CMK (cell line): ENCODE measurements at regions not wholly inside any gene's neighbourhood (a gene's known extent, or its start where the extent isn't known, plus 50 kb on each side); places are given as distances from the start of the nearest gene placed in this dataset.
"Not testable (repeated sequence)": the region's sequence is repeated elsewhere in the genome, so short reads cannot be mapped to it uniquely, and the experiment has no call there.

Source experiments
- DNase-seq: peaks from one replicate; pipeline ENCODE4 v3.0.0-alpha.2; 2010; ENCODE audit warnings: low read depth

DNA sequence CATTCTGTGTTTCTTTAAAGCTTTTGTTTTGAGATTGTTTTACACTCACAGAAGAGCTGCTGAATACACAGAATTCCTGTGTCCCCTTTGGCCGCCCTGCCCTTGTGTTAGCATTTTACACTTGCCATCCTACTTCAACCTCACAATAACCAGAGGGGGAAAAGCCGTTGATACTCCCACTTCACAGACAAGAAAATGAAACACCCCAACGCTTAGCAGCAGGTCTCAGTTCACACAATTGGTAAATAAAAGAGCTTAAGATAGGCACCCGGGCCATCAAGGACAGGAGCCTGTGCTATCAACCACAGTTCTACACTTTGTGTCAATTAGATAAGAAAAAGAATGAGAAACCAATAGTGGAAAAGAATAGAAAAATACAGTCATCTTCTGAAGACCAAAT, 178.0 kb downstream of the SYK start:
- no peak for DNase-seq

GRCh38 chr9:90981726-90982125, 180.1 kb downstream of the SYK start:
- no peak for DNase-seq

- no peak for DNase-seq
Measured at GRCh38 chr9:90983394-90983793, 181.8 kb downstream of the SYK start.

- DNase-seq, result no peak
Measured at GRCh38 chr9:90985631-90986030, 184.0 kb downstream of the SYK start.

DNA sequence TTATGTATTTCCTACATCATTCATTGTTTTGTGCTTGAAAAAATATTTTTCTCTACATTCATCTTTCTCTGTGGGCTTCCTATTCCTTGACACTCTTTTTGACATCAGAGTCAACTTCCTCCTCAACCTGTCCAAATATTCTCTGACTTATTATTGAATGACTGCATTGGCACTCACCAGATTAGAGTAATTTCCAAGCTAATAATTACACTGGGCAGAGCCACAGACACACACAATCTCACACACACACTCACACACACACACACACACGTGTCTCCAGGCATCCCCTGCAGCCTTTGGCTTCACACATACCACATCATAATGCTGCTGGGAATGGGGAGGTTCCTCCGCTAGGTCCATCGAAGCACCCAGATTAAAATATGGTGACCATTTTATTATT, 184.5 kb downstream of the SYK start:
- DNase-seq, result no peak

GRCh38 chr9:90987566-90987965, 185.9 kb downstream of the SYK start:
- no peak for DNase-seq

GRCh38 chr9:90988318-90988717, 186.7 kb downstream of the SYK start:
- no peak for DNase-seq

- no peak for DNase-seq
Measured at GRCh38 chr9:90991953-90992352, 190.3 kb downstream of the SYK start.

GRCh38 chr9:90995516-90995915, 193.9 kb downstream of the SYK start:
- no peak for DNase-seq

- no peak for DNase-seq
Measured at GRCh38 chr9:90996154-90997065, 194.8 kb downstream of the SYK start.

DNA sequence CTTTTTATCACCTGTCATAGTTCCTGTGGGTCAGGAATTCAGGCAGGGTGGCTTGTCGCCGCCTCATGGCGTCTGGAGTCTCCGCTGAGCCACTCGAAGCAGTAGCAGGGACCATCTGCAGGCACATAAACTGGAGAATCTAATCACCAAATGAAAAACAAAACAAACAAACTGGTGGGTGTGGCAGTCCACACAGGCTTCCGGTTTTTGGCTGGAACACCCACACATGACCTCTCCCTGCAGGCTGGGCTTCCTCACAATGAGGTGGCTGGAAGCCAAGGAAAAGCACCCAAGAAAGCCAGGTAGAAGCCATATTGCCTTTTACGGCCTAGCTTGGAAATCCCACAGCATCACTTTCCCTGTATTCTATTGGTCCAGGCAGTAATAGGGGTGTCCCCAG, 197.0 kb downstream of the SYK start:
- no peak for DNase-seq

GRCh38 chr9:90999425-91000397, 198.1 kb downstream of the SYK start:
- no peak for DNase-seq

- DNase-seq, result no peak
Measured at GRCh38 chr9:91001146-91001611, 199.6 kb downstream of the SYK start.

GRCh38 chr9:91004484-91004883, 202.9 kb downstream of the SYK start:
- DNase-seq, result no peak

GRCh38 chr9:91004992-91005391, 203.4 kb downstream of the SYK start:
- no peak for DNase-seq

DNA sequence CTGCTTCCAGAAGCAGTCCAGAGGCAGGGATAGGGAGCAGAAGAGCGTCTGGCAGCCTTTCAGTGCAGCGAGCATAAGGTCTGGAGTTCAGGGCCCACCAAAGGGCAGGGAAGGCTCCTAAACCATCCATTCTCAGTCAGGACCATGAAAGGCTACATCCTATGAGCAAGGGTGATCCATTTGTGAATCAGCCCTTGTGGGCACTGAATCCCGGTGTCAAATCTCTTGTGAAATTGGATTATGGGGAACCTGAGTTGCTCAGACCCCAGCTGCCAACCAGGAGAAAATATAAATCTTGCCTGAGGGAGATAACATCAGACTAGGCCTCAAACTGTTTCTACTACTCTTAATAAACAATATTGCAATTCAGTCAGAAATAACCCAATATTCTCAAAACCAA, 204.4 kb downstream of the SYK start:
- no peak for DNase-seq

- DNase-seq, result no peak
Measured at GRCh38 chr9:91008568-91008967, 206.9 kb downstream of the SYK start.

DNA sequence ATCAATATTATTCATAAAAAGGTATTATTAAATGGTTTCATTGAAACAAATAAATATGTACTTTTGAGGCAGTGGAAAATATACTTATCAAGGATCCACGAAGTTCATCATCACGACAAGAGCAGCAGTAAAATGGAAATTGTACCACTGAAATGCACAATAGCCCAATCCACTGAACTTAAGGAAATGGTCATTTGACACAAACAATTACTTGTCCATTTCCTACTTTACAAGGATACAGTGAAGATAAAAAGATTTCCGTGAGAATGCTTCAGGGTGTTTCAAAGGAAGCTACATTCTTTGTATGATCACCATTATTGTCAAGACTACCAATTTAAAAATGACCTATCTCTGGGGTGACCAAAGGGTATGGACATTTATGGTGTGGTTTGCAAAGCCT, 210.3 kb downstream of the SYK start:
- DNase-seq, result no peak

- DNase-seq, result no peak
Measured at GRCh38 chr9:91012933-91013841, 211.6 kb downstream of the SYK start.

GRCh38 chr9:91017245-91017644, 215.6 kb downstream of the SYK start:
- DNase-seq, result no peak

- DNase-seq, result not testable (repeated sequence)
Measured at GRCh38 chr9:91019871-91020270, 218.3 kb downstream of the SYK start.

GRCh38 chr9:91021656-91022055, 220.0 kb downstream of the SYK start:
- DNase-seq, result not testable (repeated sequence)
